NT2/D1 (cell line): ENCODE measurements at regions not wholly inside any gene's neighbourhood (a gene's known extent, or its start where the extent isn't known, plus 50 kb on each side); places are given as distances from the start of the nearest gene placed in this dataset.

Source experiments
- DNase-seq: peaks from one replicate; pipeline ENCODE4 v3.0.0-alpha.2; 2011; ENCODE audit warnings: low read depth, low spot score
- H3K27me3 ChIP-seq: 2 replicates; pipeline ENCODE4 v1.6.0; 2011; ENCODE audit warnings: mild to moderate bottlenecking; ENCODE audit not compliant: insufficient read length, insufficient read depth
- H3K36me3 ChIP-seq: 2 replicates; pipeline ENCODE4 v1.6.1; 2011; ENCODE audit warnings: mild to moderate bottlenecking, low read length, mixed read lengths; ENCODE audit not compliant: insufficient read depth, insufficient read length
- H3K4me1 ChIP-seq: 2 replicates; pipeline ENCODE4 v1.5.1; 2011; ENCODE audit not compliant: insufficient read depth, insufficient read length
- H3K4me3 ChIP-seq: 2 replicates; pipeline ENCODE4 v1.5.1; 2011; ENCODE audit warnings: low read depth; ENCODE audit not compliant: insufficient read length
- H3K9ac ChIP-seq: 2 replicates; pipeline ENCODE4 v1.6.0; 2011; ENCODE audit warnings: low read depth; ENCODE audit not compliant: insufficient read length
- H3K9me3 ChIP-seq: 2 replicates; pipeline ENCODE4 v1.5.1; 2011; ENCODE audit warnings: mild to moderate bottlenecking, low read length; ENCODE audit not compliant: insufficient read depth
- SUZ12 ChIP-seq: IDR thresholded peaks from 2 replicates; pipeline ENCODE4 v1.6.1; 2011; ENCODE audit not compliant: insufficient read length, insufficient read depth; ENCODE audit errors: extremely low read depth
- YY1 ChIP-seq: IDR thresholded peaks from 2 replicates; pipeline ENCODE4 v1.6.1; 2011; ENCODE audit not compliant: insufficient read length, insufficient read depth
- ZNF274 ChIP-seq: IDR thresholded peaks from 2 replicates; pipeline ENCODE4 v1.6.1; 2011; ENCODE audit warnings: mild to moderate bottlenecking, low read depth, low read length

GRCh38 chr7:88432301-88432700 is 125.6 kb upstream of the STEAP4 start:
- no peak for DNase-seq
- H3K36me3 ChIP-seq: no peaks in the 10 kb centered on the region
- no peaks in the 10 kb centered on the region for H3K4me1 ChIP-seq
- no peaks in the 10 kb centered on the region for H3K27me3 ChIP-seq
- no peaks in the 10 kb centered on the region for H3K9me3 ChIP-seq
- no peak overlapping the region for H3K4me3 ChIP-seq
- H3K9ac ChIP-seq: no peak overlapping the region
- TF ChIP-seq SUZ12 (no peak), ZNF274 (no peak), YY1 (no peak)

DNA sequence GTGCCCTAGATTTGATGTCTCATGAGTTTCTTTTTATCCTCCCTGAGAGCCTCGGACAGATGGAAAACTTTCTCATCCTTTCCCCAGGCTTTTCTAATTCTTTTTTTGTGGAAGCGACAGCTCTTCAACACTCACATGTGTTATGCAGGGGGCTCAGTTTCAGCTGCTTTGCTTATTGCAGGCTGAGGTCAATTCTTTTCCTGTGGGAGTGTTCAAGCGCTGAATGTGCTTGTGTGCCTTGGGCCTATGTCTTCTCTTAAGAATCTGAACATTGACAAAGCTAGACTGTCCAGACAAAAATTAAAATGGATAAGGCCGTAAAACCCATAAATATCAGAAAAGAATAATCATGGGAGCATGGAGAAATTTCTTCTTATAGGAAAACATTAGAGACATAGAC is 125.2 kb upstream of the STEAP4 start:
- no peaks in the 10 kb centered on the region for H3K4me1 ChIP-seq
- no peak overlapping the region for H3K9ac ChIP-seq
- no peaks in the 10 kb centered on the region for H3K27me3 ChIP-seq
- H3K36me3 ChIP-seq: no peaks in the 10 kb centered on the region
- no peak overlapping the region for H3K4me3 ChIP-seq
- no peak for TF ChIP-seq SUZ12
- TF ChIP-seq YY1: no peak
- no peak for TF ChIP-seq ZNF274
- DNase-seq: no peak
- H3K9me3 ChIP-seq: no peaks in the 10 kb centered on the region

GRCh38 chr7:88429382-88429781 is 122.7 kb upstream of the STEAP4 start:
- Histone ChIP-seq H3K27me3 (no peaks in the 10 kb centered on the region), H3K4me1 (no peaks in the 10 kb centered on the region), H3K9ac (no peak overlapping the region), H3K36me3 (no peaks in the 10 kb centered on the region), H3K9me3 (no peaks in the 10 kb centered on the region), H3K4me3 (no peak overlapping the region)
- DNase-seq: no peak
- TF ChIP-seq YY1: no peak
- TF ChIP-seq ZNF274: no peak
- TF ChIP-seq SUZ12: no peak

DNA sequence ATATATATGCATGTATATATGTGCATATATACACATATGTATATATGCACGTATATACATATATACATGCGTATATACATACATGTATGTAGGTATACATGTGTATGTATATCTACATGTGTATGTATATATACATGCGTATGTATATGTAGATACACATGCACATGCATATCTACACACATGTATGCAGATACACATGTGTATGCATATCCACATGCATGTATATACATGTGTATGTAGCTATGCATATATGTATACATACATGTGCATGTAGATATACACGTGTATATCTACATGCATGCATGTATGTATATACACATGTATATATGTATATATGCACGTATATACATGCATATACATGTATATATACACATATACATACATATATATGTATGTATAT is 95.8 kb upstream of the STEAP4 start:
- H3K27me3 ChIP-seq: no peaks in the 10 kb centered on the region
- no peak for DNase-seq
- no peak overlapping the region for H3K9ac ChIP-seq
- no peaks in the 10 kb centered on the region for H3K36me3 ChIP-seq
- H3K9me3 ChIP-seq: no peaks in the 10 kb centered on the region
- no peaks in the 10 kb centered on the region for H3K4me1 ChIP-seq
- TF ChIP-seq SUZ12 (no peak), ZNF274 (no peak), YY1 (no peak)
- no peak overlapping the region for H3K4me3 ChIP-seq

GRCh38 chr7:88401009-88401623 is 94.4 kb upstream of the STEAP4 start:
- no peak for TF ChIP-seq YY1
- TF ChIP-seq ZNF274: no peak
- no peak for TF ChIP-seq SUZ12
- H3K9ac ChIP-seq: no peak overlapping the region

GRCh38 chr7:88399696-88400240 is 93.1 kb upstream of the STEAP4 start:
- no peaks in the 10 kb centered on the region for H3K9me3 ChIP-seq
- H3K4me1 ChIP-seq: no peaks in the 10 kb centered on the region
- no peak for DNase-seq
- TF ChIP-seq ZNF274 (no peak), SUZ12 (no peak), YY1 (no peak)
- H3K27me3 ChIP-seq: no peaks in the 10 kb centered on the region
- no peak overlapping the region for H3K4me3 ChIP-seq
- H3K9ac ChIP-seq: no peak overlapping the region
- no peaks in the 10 kb centered on the region for H3K36me3 ChIP-seq

More at GRCh38 chr7:88401009-88401623, 94.4 kb upstream of the STEAP4 start:
- Histone ChIP-seq H3K4me1 (no peaks in the 10 kb centered on the region), H3K9me3 (no peaks in the 10 kb centered on the region), H3K4me3 (no peak overlapping the region), H3K36me3 (no peaks in the 10 kb centered on the region), H3K27me3 (no peaks in the 10 kb centered on the region)
- no peak for DNase-seq

GRCh38 chr7:88399036-88399435 is 92.3 kb upstream of the STEAP4 start:
- no peaks in the 10 kb centered on the region for H3K4me1 ChIP-seq
- H3K4me3 ChIP-seq: no peak overlapping the region
- peak; percentile 6 for DNase-seq
- no peaks in the 10 kb centered on the region for H3K36me3 ChIP-seq
- H3K9me3 ChIP-seq: no peaks in the 10 kb centered on the region
- H3K9ac ChIP-seq: no peak overlapping the region
- no peaks in the 10 kb centered on the region for H3K27me3 ChIP-seq
- TF ChIP-seq SUZ12 (no peak), YY1 (no peak), ZNF274 (no peak)
